ENCODE measurements at regions not wholly inside any gene's neighbourhood (a gene's known extent, or its start where the extent isn't known, plus 50 kb on each side); places are given as distances from the start of the nearest gene placed in this dataset.

DNA sequence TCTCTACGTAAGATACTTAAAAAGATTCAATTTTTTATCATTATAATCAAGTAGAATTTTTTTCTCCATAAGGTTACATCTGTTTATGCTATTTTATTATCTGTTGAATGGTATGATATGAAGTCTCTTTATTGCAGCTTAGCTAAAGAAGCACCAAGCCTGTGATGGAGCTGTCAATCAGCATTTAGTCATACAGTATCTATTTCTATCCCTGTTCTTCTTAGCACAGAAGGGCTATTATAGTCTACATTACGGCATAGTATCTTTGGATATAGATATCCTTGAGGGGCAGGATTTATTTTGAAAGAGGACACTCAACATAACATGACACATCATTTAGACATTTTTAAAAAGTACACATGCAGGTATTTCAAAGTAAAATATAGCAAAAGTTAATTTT lies 277.1 kb downstream of the FOXG1 start:
- DNase-seq, result no peak

DNA sequence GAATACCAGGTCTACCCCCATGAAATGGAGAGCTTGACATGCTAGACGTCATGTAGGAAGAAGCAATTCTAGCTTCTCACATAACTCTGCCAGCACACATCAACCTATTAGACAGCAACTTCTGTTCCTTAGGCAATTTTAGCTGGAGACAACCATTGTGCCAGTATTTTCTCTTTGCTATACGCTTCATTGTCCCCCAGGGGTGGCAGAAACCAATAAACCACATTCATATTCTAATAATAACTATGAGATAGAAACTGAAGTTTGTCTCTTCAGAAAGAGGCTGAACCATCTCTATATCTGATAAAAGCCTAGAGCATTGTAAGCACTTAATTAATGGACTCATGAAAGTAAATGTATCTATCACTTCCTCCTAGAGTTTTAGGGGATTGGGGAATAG lies 278.6 kb downstream of the FOXG1 start:
- DNase-seq, result no peak

DNA sequence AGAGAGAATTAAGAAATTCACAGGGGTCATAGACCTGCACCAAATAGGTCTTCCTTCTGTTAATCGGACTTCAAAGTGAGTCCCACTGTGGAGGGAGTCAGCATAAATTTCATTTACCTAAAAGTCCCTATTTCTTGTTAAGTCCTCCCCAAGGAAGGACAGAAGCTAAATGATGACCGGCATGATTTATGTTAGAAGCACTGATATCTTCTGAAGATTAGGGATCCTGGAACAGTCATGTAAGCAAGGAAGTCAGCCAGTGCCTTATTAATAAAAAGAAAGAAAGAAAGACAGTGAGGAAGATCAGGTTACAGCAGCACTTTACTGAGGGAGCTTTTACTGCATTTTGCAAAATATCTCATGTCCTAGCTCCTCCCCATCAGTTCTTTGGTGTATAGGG lies 287.5 kb downstream of the FOXG1 start:
- no peak for DNase-seq

DNA sequence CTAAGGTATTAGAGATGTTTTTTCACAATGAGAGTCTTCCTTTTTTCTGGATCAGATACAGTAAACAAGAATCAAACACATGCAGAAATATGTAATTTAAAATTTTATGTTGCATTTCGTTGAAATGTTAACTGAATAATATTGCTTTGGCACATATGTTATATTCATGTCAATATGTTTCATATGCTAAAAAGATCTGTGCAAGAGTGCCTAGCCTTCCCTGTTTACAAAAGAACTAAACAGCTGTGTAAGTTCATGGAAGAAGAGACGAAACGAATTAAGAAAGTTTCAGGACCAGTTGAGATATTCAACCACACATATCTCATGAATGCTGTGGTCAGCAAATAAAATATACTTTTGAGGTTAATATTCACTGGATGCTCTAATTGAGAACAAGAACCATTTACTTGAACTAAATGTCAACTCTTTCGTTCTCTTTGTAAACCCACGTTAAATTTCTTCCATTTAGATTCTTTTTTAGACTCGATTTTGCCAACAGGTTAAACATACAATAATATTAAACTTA lies 289.5 kb downstream of the FOXG1 start:
- DNase-seq, result no peak

DNA sequence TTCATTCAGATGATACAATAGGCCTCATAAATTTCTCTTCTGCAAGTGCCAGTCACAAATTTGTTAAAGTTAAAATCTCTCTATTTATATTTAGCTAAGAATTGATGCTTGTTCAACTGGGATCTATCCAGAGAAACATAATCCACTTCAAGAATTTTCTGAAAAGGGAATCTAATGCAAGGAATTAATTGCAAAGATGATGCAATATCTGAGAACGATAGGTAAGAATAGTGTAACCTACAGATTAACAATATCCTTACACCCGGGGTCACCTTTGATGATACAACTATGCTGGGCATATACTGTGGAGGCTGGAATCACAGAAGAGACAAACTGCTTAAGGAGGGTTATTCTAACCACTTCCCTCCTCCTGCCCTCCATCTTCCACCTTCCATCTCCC lies 295.1 kb downstream of the FOXG1 start:
- no peak for DNase-seq

DNA sequence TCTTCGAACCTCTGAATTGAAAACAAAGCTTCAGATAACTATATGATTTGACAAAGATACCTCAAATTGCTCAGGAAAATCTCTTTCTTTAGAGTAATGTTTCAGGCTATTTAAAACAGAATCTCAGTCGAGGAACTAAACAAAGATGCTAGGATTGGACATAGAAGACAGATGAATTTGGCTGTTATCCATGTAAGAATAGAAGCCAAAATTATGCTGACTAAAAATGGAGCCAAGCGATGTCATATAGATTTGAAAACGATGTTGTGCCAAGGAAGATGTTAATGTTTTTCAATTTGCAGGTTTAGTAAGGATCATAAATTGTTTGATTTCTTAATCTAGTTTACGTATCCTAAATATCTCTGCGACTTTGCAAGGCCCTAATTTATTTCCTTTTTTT lies 295.9 kb downstream of the FOXG1 start:
- DNase-seq, result no peak

DNA sequence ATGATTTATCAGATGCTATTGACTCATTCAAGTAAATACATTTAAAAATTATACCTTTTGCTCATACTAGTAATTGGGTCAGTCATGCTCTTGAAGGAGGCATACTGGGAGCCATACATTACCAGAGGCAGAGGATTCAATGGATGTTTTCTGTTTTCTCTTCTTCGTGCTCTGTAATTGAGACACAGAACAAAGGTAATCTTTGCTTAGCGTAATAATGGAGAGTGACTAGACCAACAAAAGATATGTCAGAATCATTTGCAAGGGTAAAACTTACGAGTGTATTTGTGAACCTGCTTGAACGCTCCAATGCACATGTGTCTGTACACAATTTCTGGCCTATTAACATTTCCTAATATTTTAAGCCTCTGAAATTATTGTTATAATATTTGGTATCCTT lies 296.4 kb downstream of the FOXG1 start:
- DNase-seq, result no peak

DNA sequence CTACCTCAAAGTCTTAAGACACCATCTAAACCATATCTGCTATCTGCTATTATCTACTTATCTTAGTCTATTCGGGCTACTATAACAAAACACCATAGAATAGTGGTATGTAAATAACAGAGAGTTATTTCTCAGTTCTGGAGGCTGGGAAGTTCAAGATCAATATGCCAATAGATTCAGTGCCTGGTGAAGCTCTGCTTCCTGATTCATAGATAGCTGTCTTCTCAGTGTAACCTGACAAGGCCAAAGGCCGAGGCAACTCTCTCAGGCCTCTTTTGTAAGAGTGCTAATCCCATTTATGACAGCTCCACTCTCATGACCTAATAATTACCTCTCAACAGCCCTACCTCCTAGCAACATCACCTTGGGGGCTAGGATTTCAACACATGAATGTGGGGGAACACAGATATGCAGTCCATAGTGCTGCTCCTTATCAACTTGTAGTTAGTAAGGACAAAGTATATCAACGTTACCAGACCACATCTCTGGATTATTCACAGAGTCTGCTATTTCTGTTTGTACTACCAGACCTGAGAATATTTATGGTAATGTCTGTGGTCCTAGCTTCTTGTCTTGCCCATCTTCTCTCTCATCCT lies 297.8 kb downstream of the FOXG1 start:
- no peak for DNase-seq

DNA sequence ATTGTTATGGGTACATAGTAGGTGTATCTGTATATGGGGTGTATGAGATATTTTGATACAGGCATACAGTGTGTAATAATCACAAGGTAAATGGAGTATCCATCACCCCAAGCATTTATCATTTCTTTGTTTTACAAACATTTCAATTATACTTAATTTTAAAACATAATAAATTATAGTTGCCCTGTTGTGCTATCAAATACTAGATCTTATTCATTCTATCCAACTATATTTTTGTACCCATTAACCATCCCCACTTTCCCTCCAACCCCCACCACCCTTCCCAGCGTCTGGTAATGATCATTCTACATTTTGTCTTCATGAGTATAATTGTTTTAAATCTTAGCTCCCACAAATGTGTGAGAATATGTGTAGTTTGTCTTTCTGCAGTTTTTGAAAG lies 302.6 kb downstream of the FOXG1 start:
- DNase-seq, result no peak

DNA sequence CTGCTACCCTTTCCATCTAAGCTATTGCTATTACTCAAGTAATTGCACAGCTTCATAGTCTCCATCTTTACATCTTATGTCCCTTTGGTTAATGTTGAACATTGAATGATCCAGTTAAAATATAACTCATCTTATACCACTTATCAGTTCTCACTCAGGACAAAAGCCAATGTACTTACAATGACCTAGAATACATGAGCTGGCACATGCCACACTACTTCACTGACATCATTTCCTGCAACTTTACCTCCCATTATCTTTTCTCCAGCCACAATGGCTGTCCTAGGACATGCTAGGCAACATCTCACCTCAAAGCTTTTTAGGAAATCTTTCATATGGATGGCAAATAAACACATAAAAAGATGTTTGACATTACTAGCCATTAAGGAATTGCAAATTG lies 309.2 kb downstream of the FOXG1 start:
- DNase-seq, result no peak

DNA sequence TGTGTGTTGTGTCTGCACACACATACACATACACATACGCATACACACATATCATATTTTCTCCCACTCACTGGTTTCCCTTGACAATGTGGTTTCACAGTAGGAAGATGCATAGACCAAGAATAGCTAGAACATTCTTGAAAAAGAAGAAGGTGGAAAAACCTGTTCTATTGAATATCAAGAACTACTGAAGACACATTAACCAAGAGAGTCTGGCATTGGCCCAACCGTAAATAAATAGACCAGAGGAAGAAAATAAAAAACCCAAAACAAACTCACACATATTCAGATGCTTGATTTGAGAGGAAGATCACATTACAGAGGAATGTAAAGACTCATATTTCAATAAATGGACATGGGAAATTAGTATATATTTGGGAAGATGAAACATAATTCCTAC lies 311.3 kb downstream of the FOXG1 start:
- DNase-seq, result no peak

DNA sequence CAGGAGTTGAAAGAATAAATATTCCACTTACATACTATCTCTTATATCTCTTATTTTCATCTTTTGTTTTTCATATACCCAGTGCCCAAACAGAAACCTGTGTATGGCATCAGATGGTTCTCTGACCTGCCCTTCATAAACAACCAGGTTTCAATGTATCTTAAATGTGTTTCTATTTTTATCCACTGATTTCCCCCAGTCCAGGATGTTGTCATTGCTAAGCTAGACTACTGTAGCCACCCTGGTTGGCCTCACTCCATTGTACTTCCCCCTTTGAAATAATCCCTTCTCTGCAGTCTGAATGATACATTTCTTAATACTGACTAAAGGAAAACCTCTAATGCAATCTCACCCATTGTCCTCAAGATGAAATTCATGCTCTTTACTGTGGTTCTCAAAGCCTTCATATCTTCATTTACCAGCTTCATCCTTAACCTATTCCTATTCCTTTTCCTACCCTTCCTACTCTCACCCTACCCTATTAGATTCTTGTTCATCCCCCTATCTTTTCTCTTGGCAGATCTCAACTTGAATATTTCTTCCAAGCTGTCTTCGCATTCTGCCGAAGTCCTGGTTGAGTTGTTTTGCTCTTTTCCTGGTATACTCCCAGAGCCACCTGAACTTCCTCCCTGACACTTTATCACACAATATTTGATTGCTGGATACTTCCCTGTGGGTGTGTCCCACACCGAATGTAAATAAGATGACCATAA lies 312.4 kb downstream of the FOXG1 start:
- DNase-seq, result no peak

DNA sequence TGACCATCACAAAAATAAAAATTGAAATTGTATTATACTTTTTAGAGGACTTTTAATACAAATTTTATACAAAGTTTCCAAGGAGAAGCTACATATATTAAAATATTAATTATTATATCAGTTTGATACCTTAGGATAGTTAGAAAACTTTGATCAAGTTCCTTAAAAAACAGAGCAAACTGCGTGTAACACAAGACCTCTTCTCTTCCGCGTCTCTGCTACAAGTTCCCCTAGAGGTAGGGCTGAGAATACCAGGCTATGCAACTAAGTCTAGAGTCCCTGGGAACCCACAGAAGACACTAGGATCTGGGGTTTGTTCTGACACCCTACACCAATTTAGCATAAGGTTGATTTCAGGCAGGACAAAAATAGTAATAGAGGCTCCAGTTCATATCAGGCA lies 319.0 kb downstream of the FOXG1 start:
- no peak for DNase-seq

DNA sequence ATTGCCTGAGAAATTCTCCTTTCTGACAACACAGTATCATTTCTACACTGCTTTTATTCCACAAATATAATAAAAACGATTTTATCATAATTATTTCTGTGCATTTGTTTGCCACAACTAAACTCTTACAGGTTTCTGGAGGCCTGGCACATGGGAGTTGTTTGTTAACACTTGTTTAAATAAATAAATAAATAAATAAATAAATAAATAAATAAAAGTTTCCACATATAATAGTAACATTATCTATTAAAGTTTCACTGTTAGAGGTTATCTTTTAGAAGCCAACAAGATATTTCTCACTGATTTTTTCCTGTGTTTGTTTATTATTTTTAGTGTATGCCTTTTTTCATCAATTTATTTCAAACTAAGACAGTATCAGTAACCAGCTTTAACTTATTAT lies 323.3 kb downstream of the FOXG1 start:
- no peak for DNase-seq

DNA sequence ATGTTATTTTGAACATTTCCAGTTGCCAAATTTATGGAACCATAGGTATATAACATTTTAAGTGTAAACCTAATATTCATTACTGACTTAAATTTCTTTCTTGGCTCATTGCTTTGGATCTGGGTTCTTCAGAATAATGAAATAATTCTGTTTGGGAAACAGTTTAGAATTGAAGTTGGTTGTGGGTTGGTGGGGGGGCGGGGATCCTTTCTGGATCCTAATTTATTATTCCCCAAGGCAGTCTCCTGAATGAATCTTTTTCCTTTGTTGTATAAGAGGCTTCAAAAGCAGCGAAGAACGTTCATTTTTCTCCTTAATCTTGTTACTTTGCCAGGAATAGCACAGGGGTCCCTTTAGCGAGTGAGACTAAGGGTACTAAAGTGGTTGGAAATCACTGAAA lies 325.5 kb downstream of the FOXG1 start:
- DNase-seq, result no peak

DNA sequence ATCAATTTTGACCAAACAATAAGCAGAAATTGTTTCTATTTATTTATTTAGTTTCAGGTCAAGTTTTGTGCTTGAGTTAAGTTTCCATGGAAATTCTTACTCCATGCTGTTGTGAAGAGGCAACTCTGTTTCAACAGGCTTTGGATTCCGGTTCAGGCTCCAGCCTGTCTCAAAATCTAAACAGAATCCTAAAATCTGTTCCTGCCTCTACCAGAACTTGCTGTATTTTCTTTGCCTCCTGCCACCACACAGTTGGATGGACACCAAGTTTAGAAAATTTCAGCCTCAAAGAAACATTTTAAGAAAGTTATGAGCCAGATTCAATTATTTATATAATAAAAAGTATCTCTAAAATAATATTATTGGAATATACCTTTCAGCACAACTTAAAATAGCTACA lies 330.9 kb downstream of the FOXG1 start:
- DNase-seq, result no peak

DNA sequence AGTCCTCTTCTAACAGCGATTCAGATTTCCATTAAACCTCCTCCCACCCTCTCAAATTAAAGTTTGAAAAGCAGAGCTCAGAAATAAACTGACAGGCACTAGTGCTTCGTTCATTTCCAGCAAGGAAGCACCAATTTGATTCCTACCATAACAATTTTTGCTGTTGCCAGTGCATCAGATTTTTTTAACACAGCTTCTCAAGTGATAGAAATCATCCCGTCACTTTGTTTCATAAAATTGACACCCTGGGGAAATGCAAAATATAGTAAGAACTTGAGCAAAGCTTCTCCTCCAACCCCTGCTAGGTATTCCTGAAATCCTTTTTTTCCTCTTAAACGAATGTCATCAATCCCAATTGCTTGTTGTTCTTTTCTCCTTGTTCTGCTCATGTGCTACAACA lies 332.1 kb downstream of the FOXG1 start:
- DNase-seq, result no peak

DNA sequence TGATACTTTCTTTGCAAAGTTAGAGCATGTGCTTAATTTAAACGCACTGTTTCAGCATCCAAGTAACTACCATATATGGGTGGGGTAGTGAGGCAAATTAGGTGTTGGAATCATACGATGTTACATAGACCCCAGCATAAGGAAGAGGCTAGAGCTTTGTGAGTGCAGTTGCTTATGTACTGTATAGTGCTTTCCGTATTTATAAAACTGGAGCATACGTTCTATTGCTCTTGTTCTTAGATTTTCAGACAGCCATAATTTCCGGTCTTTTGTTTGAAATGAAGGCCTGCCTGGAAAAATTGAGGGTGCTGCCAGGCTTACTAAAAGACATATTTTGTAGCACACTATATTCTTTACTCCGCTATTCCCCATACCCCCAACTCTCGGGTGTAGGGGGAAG lies 335.7 kb downstream of the FOXG1 start:
- DNase-seq, result no peak

DNA sequence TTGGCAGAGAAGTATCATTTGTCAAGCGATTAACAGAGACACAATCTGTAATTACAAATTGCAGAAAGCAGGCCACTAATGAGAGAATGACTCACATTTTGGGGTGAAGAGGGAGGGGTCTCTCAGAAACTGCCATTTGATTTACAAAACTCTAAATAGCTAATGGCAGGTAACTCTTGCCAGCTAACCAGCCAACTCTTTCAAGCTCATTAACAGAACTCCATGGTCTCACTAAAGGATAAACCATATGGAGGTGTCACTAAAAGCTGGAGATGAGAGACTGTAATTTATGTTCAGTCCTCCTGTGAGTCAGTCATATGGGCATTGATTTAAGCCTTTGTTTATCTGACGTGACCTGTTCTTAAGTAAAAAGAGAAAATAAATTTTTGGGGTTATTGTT lies 336.4 kb downstream of the FOXG1 start:
- DNase-seq, result no peak

DNA sequence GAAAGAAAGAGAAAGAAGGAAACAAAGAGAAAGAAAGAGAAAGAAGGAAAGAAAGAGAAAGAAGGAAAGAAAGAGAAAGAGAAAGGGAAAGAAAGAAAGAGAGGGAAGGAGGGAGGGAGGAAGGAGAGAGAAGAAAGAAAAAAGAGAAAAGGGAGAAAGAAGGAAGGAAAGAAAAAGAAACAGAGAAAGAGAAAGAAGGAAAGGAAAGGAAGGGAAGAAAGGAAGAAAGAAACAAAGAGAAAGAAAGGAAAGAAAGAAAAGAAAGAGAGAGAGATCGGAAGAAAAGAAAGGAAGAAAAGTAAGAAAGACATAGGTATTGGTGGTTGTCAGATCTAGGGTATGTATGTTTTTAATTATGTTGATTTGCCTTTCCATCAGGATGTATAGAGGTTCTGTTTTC lies 342.3 kb downstream of the FOXG1 start:
- DNase-seq, result no peak

DNA sequence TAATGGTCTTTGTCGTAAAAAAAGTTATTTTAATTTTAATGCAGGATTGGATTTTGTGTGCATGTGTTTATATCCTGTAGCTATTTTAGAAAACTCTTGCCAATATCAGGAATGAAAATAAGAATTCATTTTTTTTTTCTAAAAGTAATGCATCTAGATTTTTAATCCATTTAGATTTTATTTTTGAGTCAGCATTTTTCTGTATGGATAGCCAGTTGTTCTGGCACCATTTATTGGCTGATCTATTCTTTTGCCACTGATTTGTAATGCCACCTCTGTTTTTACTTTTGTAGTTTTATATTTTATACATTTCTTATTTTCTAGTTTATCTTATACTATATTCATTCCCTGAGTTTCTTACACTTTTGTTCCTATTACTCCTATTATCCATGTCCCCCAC lies 343.0 kb downstream of the FOXG1 start:
- no peak for DNase-seq

DNA sequence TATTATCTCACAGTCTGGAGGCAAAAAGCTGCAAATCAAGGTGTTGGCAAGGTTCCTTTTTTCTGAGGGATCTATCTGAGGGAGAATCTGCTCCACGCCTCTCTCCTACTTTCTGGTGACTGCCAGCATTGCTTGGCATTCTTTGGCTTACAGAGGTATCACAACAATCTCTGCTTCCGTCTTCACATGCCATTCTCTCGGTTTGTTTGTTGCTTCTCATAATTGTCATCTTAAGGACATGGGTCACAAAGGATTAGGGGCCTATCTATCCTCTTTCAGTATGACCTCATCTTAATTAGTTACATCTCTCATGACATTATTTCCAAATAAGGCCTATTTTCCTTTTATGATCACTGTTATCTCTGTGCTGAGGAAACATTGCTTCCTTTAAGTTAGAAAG lies 345.0 kb downstream of the FOXG1 start:
- DNase-seq, result no peak

DNA sequence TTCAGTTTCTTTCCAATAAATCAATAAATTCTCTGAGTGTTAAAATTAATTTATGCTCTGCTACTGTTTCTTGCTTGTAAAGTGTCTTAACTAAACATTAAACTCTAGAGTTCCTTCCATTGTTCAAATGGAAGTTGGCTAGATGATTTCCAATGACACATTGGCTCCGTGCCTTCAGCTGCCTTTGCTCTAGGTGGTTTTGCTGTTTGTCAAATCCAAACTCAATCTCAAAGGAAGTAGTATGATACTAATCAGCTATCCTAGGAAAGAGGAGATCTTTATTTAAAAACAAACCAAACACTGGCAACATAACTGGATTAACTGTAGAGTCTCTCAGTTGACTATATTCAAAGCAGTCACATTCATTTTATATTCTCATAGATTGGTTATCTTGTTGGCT lies 356.4 kb downstream of the FOXG1 start:
- no peak for DNase-seq

DNA sequence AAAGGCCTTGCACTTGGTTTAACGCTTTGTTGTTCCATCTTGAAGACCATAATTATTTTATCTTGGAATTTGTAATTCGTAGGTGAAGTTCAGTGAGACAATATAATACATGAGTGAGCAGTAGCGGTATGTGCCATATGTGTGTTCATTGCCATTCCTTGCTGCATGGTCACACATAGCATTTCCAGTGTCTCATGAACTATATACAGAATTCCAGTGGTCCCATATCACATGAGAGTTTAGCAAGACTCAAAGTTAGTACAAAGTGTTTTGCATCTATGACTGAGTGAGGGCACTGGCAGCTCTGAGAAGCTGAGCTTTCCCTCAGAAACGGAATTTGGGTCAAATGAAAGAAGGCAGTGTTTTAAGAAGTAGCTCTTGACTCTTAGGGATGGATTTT lies 359.8 kb downstream of the FOXG1 start:
- no peak for DNase-seq

DNA sequence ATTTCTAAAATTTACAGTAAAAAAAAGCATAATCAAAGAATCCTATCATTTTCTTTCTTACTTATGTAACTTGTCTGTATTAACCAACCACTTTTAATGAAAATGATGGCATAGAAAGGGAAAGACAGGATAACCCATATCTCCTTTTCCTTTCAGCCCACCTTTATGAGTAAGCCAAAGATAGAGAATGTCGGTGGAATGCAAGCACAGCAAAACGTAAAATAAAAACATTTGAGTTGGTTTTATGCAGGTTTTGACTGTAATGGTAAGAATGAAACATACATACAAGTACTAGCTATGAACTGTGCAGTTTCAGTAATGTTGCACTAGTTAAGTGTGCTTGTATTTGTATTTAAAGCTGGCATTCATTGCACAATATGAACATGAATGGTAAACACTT lies 360.3 kb downstream of the FOXG1 start:
- no peak for DNase-seq

Measured in stimulated activated CD4-positive, alpha-beta T cell treated with anti-CD3 and anti-CD28 coated beads, Interleukin-15, amount 100 ng/mL, for 24 hours (primary cell).